PC-9 (cell line): ENCODE measurements at regions not wholly inside any gene's neighbourhood (a gene's known extent, or its start where the extent isn't known, plus 50 kb on each side); places are given as distances from the start of the nearest gene placed in this dataset.

Source experiments
- EZH2 ChIP-seq: fragments of 200-600 bp; sonication (generic); IDR thresholded peaks from 2 replicates; pipeline ENCODE4 v1.8.0; 2017; ENCODE audit warnings: antibody characterized with exemption, low read depth
- TF ChIP-seq, protein P1 (sequence below): fragments of 200-600 bp; sonication (generic); conservative IDR thresholded peaks from 2 replicates; pipeline ENCODE4 v1.6.1; 2017; ENCODE audit warnings: mixed run types, antibody characterized with exemption, mild to moderate bottlenecking, moderate library complexity

DNA sequence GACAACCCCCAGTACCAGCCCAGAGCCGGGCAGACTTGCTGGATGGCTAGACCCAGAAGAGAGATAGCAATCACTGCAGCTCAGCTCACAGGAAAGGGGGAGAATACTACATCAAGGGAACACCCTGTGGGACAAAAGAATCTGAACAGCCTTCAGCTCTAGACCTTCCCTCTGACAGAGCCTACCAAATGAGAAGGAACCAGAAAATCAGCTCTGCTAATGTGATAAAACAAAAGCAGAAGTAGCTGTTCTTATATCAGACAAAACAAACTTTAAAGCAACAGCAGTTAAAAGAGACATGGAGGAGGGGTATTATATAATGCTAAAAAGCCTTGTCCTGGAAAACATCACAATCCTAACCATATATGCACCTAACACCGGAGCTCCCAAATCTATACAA lies 283.3 kb downstream of the KLF13 start:
- TF ChIP-seq, protein P1, sequence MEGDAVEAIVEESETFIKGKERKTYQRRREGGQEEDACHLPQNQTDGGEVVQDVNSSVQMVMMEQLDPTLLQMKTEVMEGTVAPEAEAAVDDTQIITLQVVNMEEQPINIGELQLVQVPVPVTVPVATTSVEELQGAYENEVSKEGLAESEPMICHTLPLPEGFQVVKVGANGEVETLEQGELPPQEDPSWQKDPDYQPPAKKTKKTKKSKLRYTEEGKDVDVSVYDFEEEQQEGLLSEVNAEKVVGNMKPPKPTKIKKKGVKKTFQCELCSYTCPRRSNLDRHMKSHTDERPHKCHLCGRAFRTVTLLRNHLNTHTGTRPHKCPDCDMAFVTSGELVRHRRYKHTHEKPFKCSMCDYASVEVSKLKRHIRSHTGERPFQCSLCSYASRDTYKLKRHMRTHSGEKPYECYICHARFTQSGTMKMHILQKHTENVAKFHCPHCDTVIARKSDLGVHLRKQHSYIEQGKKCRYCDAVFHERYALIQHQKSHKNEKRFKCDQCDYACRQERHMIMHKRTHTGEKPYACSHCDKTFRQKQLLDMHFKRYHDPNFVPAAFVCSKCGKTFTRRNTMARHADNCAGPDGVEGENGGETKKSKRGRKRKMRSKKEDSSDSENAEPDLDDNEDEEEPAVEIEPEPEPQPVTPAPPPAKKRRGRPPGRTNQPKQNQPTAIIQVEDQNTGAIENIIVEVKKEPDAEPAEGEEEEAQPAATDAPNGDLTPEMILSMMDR = no peak
- TF ChIP-seq EZH2 = no peak
